ENCODE measurements at regions not wholly inside any gene's neighbourhood (a gene's known extent, or its start where the extent isn't known, plus 50 kb on each side); places are given as distances from the start of the nearest gene placed in this dataset.

DNA sequence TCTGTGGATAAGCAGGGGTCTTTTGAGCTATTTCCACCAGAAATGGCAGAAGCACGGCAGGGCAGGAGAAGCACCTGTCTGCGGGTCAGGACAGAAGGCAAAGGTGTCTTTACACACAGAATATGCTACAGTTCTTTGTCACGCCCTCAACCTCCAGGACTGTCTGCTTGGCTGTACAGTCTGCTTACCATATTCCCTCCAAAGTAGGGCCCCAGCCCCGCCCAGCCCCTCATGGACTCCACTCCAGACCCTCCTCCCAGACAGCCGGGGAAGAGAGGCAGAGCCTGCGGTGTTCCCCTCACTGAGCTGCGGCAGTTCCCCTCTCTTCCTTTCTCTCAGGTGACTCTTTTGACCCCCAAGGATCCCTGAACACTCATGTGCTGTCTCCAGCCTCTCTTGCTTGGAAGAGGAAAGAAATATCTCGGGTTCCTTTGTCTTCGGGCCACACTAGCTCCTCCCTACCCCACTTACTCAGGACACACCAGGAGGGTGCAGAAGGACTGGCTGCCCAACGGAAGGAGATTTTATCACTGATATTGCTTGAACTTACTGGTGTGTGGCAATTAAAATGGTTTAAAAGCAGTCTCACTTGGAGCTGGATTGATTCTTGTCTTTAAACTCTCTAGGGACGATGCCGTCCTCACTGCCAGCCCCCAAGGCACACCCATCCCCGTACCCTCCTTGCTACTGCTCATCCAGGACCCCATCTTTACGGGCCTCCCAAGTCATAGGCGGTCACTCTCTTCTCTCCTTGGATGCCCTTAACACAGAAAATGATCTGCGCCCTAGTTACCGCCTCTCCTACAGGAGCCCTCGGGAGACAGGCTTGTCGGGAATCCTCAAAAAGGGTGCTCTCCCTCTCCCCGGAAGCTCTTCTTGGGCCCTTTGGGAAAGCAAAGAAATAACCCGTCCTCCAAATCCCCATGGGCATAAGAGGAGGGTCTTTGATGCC, 169.7 kb downstream of the TOMM20 start:
- no peaks in the 10 kb centered on the region for H3K27me3 ChIP-seq (ENCODE audit: control insufficient read depth in 2 of 2, insufficient read depth in 2 of 2, low read length in 2 of 2)
- no peaks in the 10 kb centered on the region for H3K36me3 ChIP-seq (ENCODE audit: control insufficient read depth, insufficient read depth, low read length)
- H3K9me3 ChIP-seq (replicated peaks; ENCODE audit: control insufficient read depth, insufficient read depth, low read depth, low read length), result no peaks in the 10 kb centered on the region; the same call in 1 of the 2 replicates
- DNase-seq (ENCODE audit: extremely low read depth in 1 of 4, low spot score in 3 of 4) (no peak), ATAC-seq (no peak), FAIRE-seq (no peak)
- no peaks in the 10 kb centered on the region for H4K20me1 ChIP-seq (replicated peaks; ENCODE audit: control insufficient read depth, insufficient read depth, low read length)
- no TSS peak for BruUV-seq (replicated peaks)
- no peaks in the 10 kb centered on the region for H3K9me1 ChIP-seq (ENCODE audit: control insufficient read depth, insufficient read depth, low read length)
- peak overlapping the region in 1 of 2 experiments; percentile 65; a peak in 2 of 4 replicates for H3K9ac ChIP-seq (ENCODE audit: insufficient read depth in 1 of 2, low read depth in 2 of 2, low read length in 2 of 2)
- peak overlapping the region; percentile 67 for H2AFZ ChIP-seq (ENCODE audit: low read depth, low read length)
- no peak overlapping the region for H3K4me3 ChIP-seq
- WGBS (ENCODE audit: insufficient coverage, low coverage, missing lambda C conversion rate), result 63% methylated on average over 20 of the region's 21 CpGs
- ChIA-PET CTCF (ENCODE audit: low intra/inter-chr PET ratio) (no interaction called here), POLR2A (interaction anchor here (0.6 to 1.8 kb wide), 4 partner anchors 12 to 357 kb away, joined by 3 to 9 read pairs (median 4); no protein-coding TSS in a partner anchor)
- in situ Hi-C loops (cut with MboI), result no loop called here
- peaks cover 49 to 88% of the 10 kb centered on the region in 2 experiments for H3K4me1 ChIP-seq (replicated peaks in 1 of 2; ENCODE audit: control insufficient read depth in 2 of 2, insufficient read depth in 2 of 2, low read length in 2 of 2)
- H3K27ac ChIP-seq (ENCODE audit: extremely low read depth, low read depth, low read length), result peak overlapping the region; percentile 84; the same call in 1 of the 3 replicates
- intact Hi-C loops (cut with micrococcal nuclease), result loop anchor here (5.0 kb wide), 1 partner anchor 237 kb away; no protein-coding TSS in a partner anchor
- H3K79me2 ChIP-seq (ENCODE audit: control insufficient read depth, insufficient read depth, low read length), result no peaks in the 10 kb centered on the region
- no peak overlapping the region for H3K4me2 ChIP-seq (ENCODE audit: insufficient read depth, low read length)
- TF ChIP-seq, protein P1, sequence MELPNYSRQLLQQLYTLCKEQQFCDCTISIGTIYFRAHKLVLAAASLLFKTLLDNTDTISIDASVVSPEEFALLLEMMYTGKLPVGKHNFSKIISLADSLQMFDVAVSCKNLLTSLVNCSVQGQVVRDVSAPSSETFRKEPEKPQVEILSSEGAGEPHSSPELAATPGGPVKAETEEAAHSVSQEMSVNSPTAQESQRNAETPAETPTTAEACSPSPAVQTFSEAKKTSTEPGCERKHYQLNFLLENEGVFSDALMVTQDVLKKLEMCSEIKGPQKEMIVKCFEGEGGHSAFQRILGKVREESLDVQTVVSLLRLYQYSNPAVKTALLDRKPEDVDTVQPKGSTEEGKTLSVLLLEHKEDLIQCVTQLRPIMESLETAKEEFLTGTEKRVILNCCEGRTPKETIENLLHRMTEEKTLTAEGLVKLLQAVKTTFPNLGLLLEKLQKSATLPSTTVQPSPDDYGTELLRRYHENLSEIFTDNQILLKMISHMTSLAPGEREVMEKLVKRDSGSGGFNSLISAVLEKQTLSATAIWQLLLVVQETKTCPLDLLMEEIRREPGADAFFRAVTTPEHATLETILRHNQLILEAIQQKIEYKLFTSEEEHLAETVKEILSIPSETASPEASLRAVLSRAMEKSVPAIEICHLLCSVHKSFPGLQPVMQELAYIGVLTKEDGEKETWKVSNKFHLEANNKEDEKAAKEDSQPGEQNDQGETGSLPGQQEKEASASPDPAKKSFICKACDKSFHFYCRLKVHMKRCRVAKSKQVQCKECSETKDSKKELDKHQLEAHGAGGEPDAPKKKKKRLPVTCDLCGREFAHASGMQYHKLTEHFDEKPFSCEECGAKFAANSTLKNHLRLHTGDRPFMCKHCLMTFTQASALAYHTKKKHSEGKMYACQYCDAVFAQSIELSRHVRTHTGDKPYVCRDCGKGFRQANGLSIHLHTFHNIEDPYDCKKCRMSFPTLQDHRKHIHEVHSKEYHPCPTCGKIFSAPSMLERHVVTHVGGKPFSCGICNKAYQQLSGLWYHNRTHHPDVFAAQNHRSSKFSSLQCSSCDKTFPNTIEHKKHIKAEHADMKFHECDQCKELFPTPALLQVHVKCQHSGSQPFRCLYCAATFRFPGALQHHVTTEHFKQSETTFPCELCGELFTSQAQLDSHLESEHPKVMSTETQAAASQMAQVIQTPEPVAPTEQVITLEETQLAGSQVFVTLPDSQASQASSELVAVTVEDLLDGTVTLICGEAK (IDR thresholded peaks at IDR 0.05), result no peak
- TF ChIP-seq, protein P1 (CRISPR knock-in tag; IDR thresholded peaks at IDR 0.05), result no peak
- TF ChIP-seq SRSF1 (IDR thresholded peaks at IDR 0.05; ENCODE audit: low read depth, low read length), result no peak
- TF ChIP-seq E2F3 (CRISPR knock-in tag; IDR thresholded peaks at IDR 0.05), result no peak
- TF ChIP-seq EGR1 (conservative IDR thresholded peaks at IDR 0.05), result no peak
- no peak; the same call in 1 of the 2 replicates for TF ChIP-seq STAG1 (CRISPR knock-in tag; IDR thresholded peaks at IDR 0.05; ENCODE audit: borderline replicate concordance)
- TF ChIP-seq ZNF165 (CRISPR knock-in tag; IDR thresholded peaks at IDR 0.05; ENCODE audit: borderline replicate concordance), result no peak
- no peak for TF ChIP-seq SRSF9 (IDR thresholded peaks at IDR 0.05; ENCODE audit: borderline replicate concordance, low read depth, low read length)
- TF ChIP-seq ZNF778 (CRISPR knock-in tag; IDR thresholded peaks at IDR 0.05), result no peak
- TF ChIP-seq NONO (IDR thresholded peaks at IDR 0.05; ENCODE audit: low read depth in 2 of 2, low read length in 1 of 2), result no peak
- TF ChIP-seq, protein P2, sequence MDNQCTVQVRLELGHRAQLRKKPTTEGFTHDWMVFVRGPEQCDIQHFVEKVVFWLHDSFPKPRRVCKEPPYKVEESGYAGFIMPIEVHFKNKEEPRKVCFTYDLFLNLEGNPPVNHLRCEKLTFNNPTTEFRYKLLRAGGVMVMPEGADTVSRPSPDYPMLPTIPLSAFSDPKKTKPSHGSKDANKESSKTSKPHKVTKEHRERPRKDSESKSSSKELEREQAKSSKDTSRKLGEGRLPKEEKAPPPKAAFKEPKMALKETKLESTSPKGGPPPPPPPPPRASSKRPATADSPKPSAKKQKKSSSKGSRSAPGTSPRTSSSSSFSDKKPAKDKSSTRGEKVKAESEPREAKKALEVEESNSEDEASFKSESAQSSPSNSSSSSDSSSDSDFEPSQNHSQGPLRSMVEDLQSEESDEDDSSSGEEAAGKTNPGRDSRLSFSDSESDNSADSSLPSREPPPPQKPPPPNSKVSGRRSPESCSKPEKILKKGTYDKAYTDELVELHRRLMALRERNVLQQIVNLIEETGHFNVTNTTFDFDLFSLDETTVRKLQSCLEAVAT (IDR thresholded peaks at IDR 0.05), result peak in 1 of 2 experiments; percentile 51; a peak in 1 of 4 replicates

Data from K562 (cell line).